Inflammatory macrophage treated with lipopolysaccharide for 1 hour (primary cell): ENCODE measurements at regions not wholly inside any gene's neighbourhood (a gene's known extent, or its start where the extent isn't known, plus 50 kb on each side); places are given as distances from the start of the nearest gene placed in this dataset.

Experiments used
- DNase-seq, 2 donors: peaks; one replicate each; pipeline ENCODE4 v3.0.0-alpha.2; 2020 to 2022

- no peak for DNase-seq
Observed at GRCh38 chr6:139654888-139655782, 280.7 kb upstream of the CITED2 start.

- DNase-seq, result no peak
Observed at GRCh38 chr6:139654309-139654708, 279.9 kb upstream of the CITED2 start.

- DNase-seq, result no peak
Observed at GRCh38 chr6:139653111-139653510, 278.7 kb upstream of the CITED2 start.

GRCh38 chr6:139650941-139651340, 276.5 kb upstream of the CITED2 start:
- no peak for DNase-seq

- no peak for DNase-seq
Observed at GRCh38 chr6:139649732-139650131, 275.3 kb upstream of the CITED2 start.

GRCh38 chr6:139649128-139649527, 274.7 kb upstream of the CITED2 start:
- DNase-seq, result no peak

- DNase-seq, result peak in 1 of 2 donors; percentile 42
Observed at GRCh38 chr6:139648430-139649000, 274.1 kb upstream of the CITED2 start.

GRCh38 chr6:139647841-139648240, 273.4 kb upstream of the CITED2 start:
- no peak for DNase-seq

GRCh38 chr6:139647016-139647415, 272.6 kb upstream of the CITED2 start:
- DNase-seq, result no peak

GRCh38 chr6:139644821-139645220, 270.4 kb upstream of the CITED2 start:
- no peak for DNase-seq

GRCh38 chr6:139643986-139644385, 269.5 kb upstream of the CITED2 start:
- no peak for DNase-seq

- DNase-seq, result no peak
Observed at GRCh38 chr6:139642346-139642745, 267.9 kb upstream of the CITED2 start.

GRCh38 chr6:139641376-139641775, 266.9 kb upstream of the CITED2 start:
- no peak for DNase-seq

GRCh38 chr6:139640921-139641320, 266.5 kb upstream of the CITED2 start:
- DNase-seq, result no peak

GRCh38 chr6:139640448-139640847, 266.0 kb upstream of the CITED2 start:
- DNase-seq, result no peak

GRCh38 chr6:139639507-139639906, 265.1 kb upstream of the CITED2 start:
- peak in 1 of 2 donors; percentile 74 for DNase-seq

- DNase-seq, result no peak
Observed at GRCh38 chr6:139638179-139638941, 263.9 kb upstream of the CITED2 start.

GRCh38 chr6:139637766-139638165, 263.3 kb upstream of the CITED2 start:
- no peak for DNase-seq

- DNase-seq, result no peak
Observed at GRCh38 chr6:139636391-139636790, 261.9 kb upstream of the CITED2 start.

GRCh38 chr6:139635401-139636130, 261.1 kb upstream of the CITED2 start:
- DNase-seq, result no peak

GRCh38 chr6:139632840-139633239, 258.4 kb upstream of the CITED2 start:
- no peak for DNase-seq

- no peak for DNase-seq
Observed at GRCh38 chr6:139628270-139628669, 253.8 kb upstream of the CITED2 start.

- no peak for DNase-seq
Observed at GRCh38 chr6:139627091-139627490, 252.6 kb upstream of the CITED2 start.
